ENCODE measurements at regions not wholly inside any gene's neighbourhood (a gene's known extent, or its start where the extent isn't known, plus 50 kb on each side); places are given as distances from the start of the nearest gene placed in this dataset.
"Not testable (repeated sequence)": the region's sequence is repeated elsewhere in the genome, so short reads cannot be mapped to it uniquely, and the experiment has no call there.

GRCh38 chr15:32242780-32243528 lies 160.1 kb downstream of the GOLGA8K start:
- TF ChIP-seq POLR2A (IDR thresholded peaks at IDR 0.05); CTCF (IDR thresholded peaks at IDR 0.05); POLR2AphosphoS5 (IDR thresholded peaks at IDR 0.05; ENCODE audit: insufficient read depth in 1 of 2, low read depth in 1 of 2): not testable (repeated sequence)

Measured in vagina (tissue), 2 donors.